ENCODE measurements at regions not wholly inside any gene's neighbourhood (a gene's known extent, or its start where the extent isn't known, plus 50 kb on each side); places are given as distances from the start of the nearest gene placed in this dataset.

DNA sequence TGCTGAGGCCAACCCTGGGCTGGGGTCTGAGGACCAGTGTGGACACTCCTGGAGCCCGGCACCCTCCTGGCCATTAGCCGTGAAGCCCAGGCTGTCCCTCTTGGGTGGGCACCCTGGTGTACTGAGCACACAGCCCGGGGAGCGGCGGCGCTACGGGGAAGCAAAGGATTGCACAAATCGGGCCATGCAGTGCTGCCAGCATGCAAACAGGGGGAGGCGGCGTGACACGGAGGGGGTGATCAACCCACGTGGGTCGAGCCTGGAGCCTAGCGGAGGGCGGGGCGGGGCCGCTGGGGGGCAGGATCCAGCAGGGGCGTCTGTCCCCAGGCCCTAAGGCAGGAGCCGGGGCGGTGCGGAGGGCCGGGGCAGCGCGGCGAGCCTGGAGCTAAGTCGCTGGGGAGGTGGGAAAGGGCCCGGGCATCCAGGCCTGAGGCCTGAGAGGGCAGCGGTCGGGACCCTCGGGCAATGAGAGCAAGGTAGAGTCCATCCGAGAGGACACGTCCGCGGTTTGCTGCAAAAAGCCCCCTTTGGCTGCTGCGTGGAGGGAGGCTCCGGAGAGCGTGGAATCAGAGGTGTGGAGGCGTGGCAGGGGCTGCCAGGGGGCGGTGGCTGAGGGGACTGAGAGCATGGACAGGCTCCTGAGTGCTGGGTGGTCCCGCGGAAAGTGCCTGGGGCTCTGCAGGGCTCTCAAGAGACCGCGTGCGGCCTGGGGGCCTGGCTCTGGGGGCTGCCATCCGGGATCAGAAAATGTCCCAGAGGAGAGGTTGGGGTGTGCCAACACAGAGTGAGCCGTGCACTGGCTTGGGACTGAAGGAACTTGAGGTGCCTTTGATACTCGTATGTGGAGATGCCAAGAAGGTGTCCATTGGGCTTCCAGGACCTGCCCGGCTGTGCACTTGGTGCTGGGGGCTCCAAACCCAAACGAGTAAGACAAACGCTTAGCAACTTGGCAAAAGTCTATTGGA lies 94.2 kb downstream of the BARX1 start:
- TF ChIP-seq, protein P1, sequence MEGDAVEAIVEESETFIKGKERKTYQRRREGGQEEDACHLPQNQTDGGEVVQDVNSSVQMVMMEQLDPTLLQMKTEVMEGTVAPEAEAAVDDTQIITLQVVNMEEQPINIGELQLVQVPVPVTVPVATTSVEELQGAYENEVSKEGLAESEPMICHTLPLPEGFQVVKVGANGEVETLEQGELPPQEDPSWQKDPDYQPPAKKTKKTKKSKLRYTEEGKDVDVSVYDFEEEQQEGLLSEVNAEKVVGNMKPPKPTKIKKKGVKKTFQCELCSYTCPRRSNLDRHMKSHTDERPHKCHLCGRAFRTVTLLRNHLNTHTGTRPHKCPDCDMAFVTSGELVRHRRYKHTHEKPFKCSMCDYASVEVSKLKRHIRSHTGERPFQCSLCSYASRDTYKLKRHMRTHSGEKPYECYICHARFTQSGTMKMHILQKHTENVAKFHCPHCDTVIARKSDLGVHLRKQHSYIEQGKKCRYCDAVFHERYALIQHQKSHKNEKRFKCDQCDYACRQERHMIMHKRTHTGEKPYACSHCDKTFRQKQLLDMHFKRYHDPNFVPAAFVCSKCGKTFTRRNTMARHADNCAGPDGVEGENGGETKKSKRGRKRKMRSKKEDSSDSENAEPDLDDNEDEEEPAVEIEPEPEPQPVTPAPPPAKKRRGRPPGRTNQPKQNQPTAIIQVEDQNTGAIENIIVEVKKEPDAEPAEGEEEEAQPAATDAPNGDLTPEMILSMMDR (IDR thresholded peaks at IDR 0.05; ENCODE audit: low read depth, low read length), result no peak
- TF ChIP-seq EZH2phosphoT487 (IDR thresholded peaks at IDR 0.05; ENCODE audit: low read depth), result no peak
